ENCODE measurements at regions not wholly inside any gene's neighbourhood (a gene's known extent, or its start where the extent isn't known, plus 50 kb on each side); places are given as distances from the start of the nearest gene placed in this dataset.
A peak's percentile ranks its signal among the peaks of the same experiment; 100 is the strongest.

- DNase-seq (ENCODE audit: low spot score): no peak
Measured at GRCh38 chr22:27144321-27144720, 486.9 kb downstream of the MIAT start.

GRCh38 chr22:27146866-27147633 is 489.7 kb downstream of the MIAT start:
- no peak for DNase-seq (ENCODE audit: low spot score)

- no peak for DNase-seq (ENCODE audit: low spot score)
Measured at GRCh38 chr22:27148055-27148454, 490.7 kb downstream of the MIAT start.

- DNase-seq (ENCODE audit: low spot score): no peak
Measured at GRCh38 chr22:27148886-27149470, 491.6 kb downstream of the MIAT start.

- no peak for DNase-seq (ENCODE audit: low spot score)
Measured at GRCh38 chr22:27149921-27150543, 492.6 kb downstream of the MIAT start.

- no peak for DNase-seq (ENCODE audit: low spot score)
Measured at GRCh38 chr22:27150544-27150941, 493.2 kb downstream of the MIAT start.

DNA sequence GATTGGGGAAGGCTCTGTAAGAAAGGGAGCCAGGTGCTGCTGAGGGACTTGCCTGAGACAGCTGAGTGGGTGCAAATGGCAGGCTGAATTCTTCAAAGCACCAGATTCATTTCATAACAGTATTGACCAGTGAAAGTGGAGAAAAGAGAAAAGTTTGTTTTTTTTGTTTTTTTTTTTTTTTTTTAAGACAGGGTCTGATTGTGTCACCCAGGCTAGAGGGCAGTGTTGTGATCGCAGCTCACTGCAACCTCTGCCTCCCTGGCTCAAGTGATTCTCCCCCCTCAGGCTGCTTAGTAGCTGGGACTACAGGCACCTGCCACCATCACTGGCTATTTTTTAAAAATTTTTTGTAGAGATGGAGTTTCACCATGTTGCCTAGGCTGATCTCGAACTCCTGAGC is 494.0 kb downstream of the MIAT start:
- DNase-seq (ENCODE audit: low spot score): no peak

DNA sequence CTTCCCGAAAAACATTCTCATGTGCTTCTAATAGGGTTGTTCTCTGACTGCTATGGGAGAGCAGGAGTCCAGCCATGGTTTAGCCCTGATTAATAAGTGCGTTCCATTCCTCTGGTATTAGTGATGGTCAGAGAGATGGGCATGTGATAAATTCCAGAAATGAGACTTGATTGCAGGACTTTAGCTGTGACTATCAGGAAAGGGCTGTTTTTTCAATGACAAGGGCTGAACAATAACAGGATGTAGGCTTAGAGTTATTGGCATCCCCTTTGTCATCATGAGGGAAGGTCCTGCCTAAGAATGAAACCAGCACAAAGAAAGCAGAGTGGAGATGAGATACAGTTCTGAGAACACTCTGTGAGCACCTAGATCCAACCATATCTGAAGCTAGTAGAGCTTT is 494.6 kb downstream of the MIAT start:
- no peak for DNase-seq (ENCODE audit: low spot score)

DNA sequence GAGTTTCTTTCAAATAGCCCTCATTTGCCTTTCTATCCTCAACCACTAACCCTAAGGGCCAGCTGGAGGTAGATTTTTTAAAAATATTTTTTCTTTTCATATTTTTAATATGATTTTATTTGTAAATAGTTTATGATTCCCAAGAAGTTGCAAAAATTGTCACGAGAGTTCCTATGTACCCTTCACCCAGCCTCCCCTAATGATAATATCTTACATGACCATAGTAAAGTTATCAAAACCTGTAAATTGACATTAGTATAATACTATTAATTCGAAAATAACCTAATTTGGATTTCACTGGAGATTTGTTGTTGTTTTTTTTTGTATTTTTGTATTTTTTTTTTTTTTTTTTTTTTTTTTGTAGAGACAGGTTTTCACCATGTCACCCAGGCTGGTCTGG is 495.5 kb downstream of the MIAT start:
- DNase-seq (ENCODE audit: low spot score): no peak

- DNase-seq (ENCODE audit: low spot score): no peak
Measured at GRCh38 chr22:27153386-27153785, 496.0 kb downstream of the MIAT start.

DNA sequence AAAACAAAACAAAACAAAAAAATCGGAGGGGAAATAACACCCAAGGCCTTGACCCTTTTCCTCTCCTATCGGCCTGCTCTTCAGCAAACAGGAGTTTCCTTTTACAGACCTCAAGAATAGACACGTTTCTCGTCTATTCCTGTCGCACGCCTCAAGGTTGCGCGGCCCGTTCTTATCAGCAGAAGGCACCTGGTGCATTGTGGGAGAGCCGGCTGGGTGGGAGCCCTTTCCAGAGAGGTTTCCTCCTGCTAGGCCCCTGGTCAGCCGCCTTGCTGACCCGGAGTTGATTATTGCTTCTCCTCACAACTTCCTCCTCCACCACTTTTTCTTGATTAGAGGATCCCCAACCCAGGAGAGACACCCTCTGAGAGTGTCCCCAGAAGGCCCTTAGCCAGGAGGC is 497.3 kb downstream of the MIAT start:
- no peak for DNase-seq (ENCODE audit: low spot score)

- no peak for DNase-seq (ENCODE audit: low spot score)
Measured at GRCh38 chr22:27156821-27157489, 499.6 kb downstream of the MIAT start.

DNA sequence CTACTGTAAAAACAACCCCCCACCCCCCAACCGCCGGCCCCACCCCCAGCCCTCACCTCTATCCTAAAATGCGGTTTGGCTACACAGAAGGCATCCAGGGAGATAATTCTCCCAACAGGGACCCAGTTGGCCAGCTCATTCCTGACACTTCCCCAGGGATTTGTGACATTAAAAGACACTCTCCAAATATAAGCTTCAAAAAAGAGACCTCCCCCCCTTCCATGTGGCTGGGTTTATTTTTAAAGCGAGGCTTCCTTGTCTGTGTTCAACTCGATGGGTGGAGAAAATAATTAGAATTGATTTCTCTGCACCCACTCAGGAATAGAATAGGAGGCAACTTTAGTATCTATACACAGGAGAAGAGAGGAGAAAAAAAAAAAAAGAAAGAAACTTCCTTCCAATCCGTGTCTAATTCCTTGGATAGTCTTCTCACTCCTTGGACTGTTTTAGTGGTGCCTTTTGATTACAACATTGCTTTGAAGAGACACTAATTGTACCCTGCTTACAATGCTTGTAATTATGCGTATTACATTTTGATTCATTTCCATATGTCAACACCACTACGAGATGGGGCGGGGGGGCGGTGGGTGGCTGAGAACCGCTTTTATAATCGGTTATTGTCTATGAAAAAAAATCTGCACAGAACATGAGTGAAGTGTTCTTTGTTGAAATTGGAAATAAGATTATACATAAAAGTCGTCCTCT is 500.4 kb downstream of the MIAT start:
- DNase-seq (ENCODE audit: low spot score): no peak

- DNase-seq (ENCODE audit: low spot score): no peak
Measured at GRCh38 chr22:27159016-27159415, 501.6 kb downstream of the MIAT start.

DNA sequence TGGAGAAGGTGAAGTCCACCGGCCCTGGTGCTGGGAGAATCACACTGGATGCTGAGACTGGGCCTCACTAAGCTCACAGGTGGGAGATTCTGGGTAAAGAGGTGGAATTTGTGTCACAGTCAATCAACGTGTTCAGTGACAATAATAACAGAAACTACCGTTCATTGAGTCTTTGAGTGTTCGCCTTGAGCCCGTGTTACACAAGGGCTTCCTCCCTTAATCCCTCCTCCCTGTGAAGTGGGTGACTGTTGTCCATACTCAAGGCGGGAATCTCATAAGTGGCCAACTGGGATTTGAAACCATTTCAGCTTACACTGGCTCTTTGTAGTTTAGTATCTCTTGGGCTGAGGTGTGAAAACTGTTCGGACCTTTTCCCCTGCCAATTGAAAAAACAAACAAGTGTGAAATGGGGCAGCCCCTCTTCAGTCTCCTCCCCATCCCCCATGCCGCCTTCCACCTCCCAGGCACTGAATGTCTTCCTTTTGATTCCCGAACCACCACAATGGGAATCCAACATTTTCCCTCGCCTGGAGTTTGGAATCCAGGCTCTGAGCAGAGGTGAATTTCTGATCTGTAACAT is 502.4 kb downstream of the MIAT start:
- no peak for DNase-seq (ENCODE audit: low spot score)

DNA sequence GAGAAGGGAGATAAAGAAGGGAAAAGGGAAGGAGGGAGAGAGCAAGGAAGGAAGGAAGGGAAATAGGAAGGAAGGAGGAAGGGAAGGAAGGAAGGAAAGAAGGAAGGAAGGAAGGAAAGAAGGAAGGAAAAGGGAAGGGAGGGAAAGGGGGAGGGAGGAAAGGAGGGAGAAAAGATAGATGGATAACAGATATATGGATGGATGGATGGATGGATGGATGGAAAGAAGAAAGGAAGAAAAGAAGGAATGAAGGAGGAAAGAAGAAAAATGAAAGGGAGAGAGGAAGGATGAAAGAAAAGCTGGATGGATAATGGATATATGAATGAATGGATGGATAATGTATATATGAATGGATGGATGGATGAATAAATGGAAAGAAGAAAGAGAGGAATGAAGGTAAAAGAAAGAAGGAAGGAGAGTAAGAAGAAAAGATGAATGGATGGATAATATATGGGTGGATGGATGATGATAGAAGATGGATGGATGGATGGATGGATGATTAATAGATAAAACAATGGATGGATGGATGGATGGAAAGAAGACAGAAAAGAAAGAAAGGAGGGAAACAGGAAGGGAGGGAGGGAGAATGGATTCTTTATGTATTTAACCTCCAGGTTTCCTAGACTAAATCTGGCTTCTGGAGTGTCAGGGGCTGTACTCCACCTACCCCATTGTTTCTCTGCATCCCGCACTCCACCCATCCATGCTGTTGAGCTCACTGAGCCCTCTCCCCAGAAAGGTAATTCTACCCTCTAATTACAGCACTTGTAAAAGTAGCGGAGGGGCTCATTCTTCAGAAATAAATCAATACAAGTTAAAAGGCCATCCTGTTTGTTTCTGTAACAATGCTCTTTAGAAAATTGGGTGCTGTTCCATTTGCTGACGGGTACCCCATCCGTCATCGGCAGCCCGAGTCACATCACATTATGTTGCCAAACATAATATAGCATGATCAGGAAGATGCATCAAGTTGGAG is 506.1 kb downstream of the MIAT start:
- no peak for DNase-seq (ENCODE audit: low spot score)

DNA sequence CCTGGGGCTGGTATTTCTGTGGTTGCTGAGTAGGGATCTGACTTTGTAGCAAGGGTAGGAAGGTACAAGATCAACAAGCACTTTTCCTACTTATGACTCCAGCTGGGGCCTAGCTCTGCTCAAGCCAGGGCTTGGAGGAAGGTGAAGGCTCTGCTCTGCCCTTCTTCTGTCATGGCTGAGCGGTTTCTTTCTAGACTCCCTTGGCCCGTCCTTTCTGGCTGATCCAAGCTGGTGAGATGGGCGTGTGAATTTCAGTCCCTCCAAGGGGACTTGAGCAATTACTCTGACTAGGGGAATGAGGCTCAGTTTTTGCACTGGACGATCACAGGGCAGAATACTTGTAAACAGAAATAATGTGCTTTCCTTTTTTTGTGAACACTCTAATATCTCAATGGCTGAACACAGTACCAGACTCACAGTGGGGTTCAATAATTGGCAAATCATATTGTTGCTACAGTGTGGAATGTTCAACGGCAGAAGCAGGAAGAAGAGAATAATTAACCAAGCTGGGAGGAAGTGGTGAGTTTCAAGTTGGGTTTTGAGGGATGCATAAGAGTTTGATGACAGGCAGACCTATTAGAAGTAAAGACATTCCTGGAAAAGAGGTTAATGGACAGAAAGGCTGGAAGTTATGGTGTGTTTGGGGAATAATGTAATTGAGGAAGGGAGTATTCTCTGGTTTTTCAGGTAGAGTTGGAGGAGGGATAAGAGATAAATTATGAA is 507.6 kb downstream of the MIAT start:
- peak; percentile 18 for DNase-seq (ENCODE audit: low spot score)

DNA sequence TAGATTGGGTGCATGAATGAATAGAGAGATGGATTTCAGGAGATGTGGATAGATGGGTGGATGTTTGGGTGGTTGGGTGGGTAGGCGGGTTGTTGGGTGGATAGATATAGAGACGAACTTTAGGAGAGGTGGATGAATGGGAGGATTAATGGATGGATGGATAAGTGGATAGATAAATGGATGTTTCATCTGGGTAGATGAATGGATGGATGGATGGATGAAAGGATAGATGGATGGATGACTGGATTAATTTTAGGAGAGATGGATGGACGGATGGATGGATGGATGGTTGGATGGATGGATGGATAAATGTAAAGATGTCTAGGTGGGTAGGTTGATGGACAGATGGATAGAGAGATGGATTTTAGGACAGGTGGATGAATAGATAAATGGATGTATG is 511.3 kb downstream of the MIAT start:
- DNase-seq (ENCODE audit: low spot score): no peak

DNA sequence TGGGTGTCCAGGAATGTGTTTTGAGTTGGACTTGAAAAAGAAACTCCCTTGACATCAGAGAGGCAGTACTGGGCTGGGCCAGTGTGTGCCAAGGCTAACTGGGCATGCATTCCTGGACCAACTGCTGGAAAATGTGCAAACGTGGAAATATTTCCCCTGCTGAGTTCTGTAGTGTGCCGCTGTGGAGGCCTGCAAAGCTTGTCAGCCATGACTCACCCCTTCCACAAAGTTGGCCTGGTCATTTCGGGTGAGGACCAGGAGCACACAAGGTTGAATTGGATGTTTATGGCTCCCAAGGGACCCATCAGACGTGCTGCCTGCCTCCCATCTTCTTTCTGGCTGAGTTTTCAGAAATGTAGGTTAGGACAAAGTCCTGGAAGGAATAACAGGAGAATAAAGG is 513.1 kb downstream of the MIAT start:
- peak; percentile 82 for DNase-seq (ENCODE audit: low spot score)

DNA sequence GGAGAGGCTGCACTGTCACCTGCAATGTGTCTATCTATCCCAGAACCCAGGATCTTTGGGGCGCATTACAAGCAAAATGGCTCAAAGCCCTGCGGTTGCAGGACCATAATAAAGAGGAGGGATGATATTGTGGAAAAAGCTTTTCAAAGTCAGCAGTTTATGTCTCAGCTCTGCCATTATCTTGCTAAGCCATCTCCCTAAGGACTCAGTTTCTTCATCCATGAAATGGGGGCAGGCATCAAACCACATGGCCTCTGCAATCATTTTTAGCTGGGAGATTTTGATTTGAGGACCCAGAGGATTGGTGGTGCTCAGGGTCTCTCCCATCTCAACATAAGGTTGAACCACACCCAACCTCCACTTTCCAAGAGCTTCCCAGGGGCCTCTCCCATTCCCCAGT is 513.8 kb downstream of the MIAT start:
- no peak for DNase-seq (ENCODE audit: low spot score)
